ENCODE measurements at regions not wholly inside any gene's neighbourhood (a gene's known extent, or its start where the extent isn't known, plus 50 kb on each side); places are given as distances from the start of the nearest gene placed in this dataset.

GRCh38 chrX:69080855-69081465 lies 84.3 kb downstream of the PJA1 start:
- Mint-ChIP-seq H3K4me3 (no peak overlapping the region), H3K36me3 (no peaks in the 10 kb centered on the region), H3K27me3 (peaks cover 0 to 5% of the 10 kb centered on the region in 2 donors), H3K9me3 (no peaks in the 10 kb centered on the region), H3K4me1 (no peaks in the 10 kb centered on the region), H3K27ac (no peak overlapping the region)
- Histone ChIP-seq H3K27me3 (ENCODE audit: insufficient read depth, low read length, poor library complexity, severe bottlenecking) (no peaks in the 10 kb centered on the region), H3K4me1 (ENCODE audit: insufficient read depth, low read length) (no peaks in the 10 kb centered on the region), H3K36me3 (ENCODE audit: insufficient read depth, low read length) (no peaks in the 10 kb centered on the region), H3K4me3 (ENCODE audit: low read length) (no peak overlapping the region), H3K9me3 (ENCODE audit: low read length) (no peaks in the 10 kb centered on the region), H3K27ac (ENCODE audit: low read depth, low read length) (no peak overlapping the region)
- DNase-seq: no peak
- ChIA-PET POLR2A (no interaction called here), CTCF (no interaction called here)

GRCh38 chrX:69079268-69079667 lies 86.0 kb downstream of the PJA1 start:
- Mint-ChIP-seq H3K27me3 (peaks cover 0 to 5% of the 10 kb centered on the region in 2 donors), H3K4me3 (no peak overlapping the region), H3K9me3 (no peaks in the 10 kb centered on the region), H3K36me3 (no peaks in the 10 kb centered on the region), H3K27ac (no peak overlapping the region), H3K4me1 (no peaks in the 10 kb centered on the region)
- H3K9me3 ChIP-seq (ENCODE audit: low read length): no peaks in the 10 kb centered on the region
- DNase-seq: no peak
- H3K36me3 ChIP-seq (ENCODE audit: insufficient read depth, low read length): no peaks in the 10 kb centered on the region
- no peaks in the 10 kb centered on the region for H3K27me3 ChIP-seq (ENCODE audit: insufficient read depth, low read length, poor library complexity, severe bottlenecking)
- H3K27ac ChIP-seq (ENCODE audit: low read depth, low read length): no peak overlapping the region
- no peaks in the 10 kb centered on the region for H3K4me1 ChIP-seq (ENCODE audit: insufficient read depth, low read length)
- CTCF ChIA-PET: interaction anchor here (1.4 kb wide), 1 partner anchor 10 kb away, joined by 3 read pairs; no protein-coding TSS in a partner anchor
- H3K4me3 ChIP-seq (ENCODE audit: low read length): no peak overlapping the region
- POLR2A ChIA-PET: no interaction called here

GRCh38 chrX:69077895-69078455 lies 87.3 kb downstream of the PJA1 start:
- Histone ChIP-seq H3K27ac (ENCODE audit: low read depth, low read length) (no peak overlapping the region), H3K4me3 (ENCODE audit: low read length) (no peak overlapping the region), H3K4me1 (ENCODE audit: insufficient read depth, low read length) (no peaks in the 10 kb centered on the region), H3K9me3 (ENCODE audit: low read length) (no peaks in the 10 kb centered on the region), H3K36me3 (ENCODE audit: insufficient read depth, low read length) (no peaks in the 10 kb centered on the region), H3K27me3 (ENCODE audit: insufficient read depth, low read length, poor library complexity, severe bottlenecking) (no peaks in the 10 kb centered on the region)
- Mint-ChIP-seq H3K36me3 (no peaks in the 10 kb centered on the region), H3K4me1 (no peaks in the 10 kb centered on the region), H3K27ac (no peak overlapping the region), H3K9me3 (no peaks in the 10 kb centered on the region), H3K27me3 (peaks cover 0 to 5% of the 10 kb centered on the region in 2 donors), H3K4me3 (no peak overlapping the region)
- CTCF ChIA-PET: interaction anchor here (1.4 kb wide), 1 partner anchor 11 kb away, joined by 3 read pairs; no protein-coding TSS in a partner anchor
- POLR2A ChIA-PET: no interaction called here
- DNase-seq: no peak

GRCh38 chrX:69076088-69076487 lies 89.2 kb downstream of the PJA1 start:
- DNase-seq: no peak
- Histone ChIP-seq H3K4me1 (ENCODE audit: insufficient read depth, low read length) (no peaks in the 10 kb centered on the region), H3K4me3 (ENCODE audit: low read length) (no peak overlapping the region), H3K36me3 (ENCODE audit: insufficient read depth, low read length) (no peaks in the 10 kb centered on the region), H3K27ac (ENCODE audit: low read depth, low read length) (no peak overlapping the region), H3K9me3 (ENCODE audit: low read length) (no peaks in the 10 kb centered on the region), H3K27me3 (ENCODE audit: insufficient read depth, low read length, poor library complexity, severe bottlenecking) (no peaks in the 10 kb centered on the region)
- Mint-ChIP-seq H3K4me1 (no peaks in the 10 kb centered on the region), H3K27ac (no peak overlapping the region), H3K27me3 (peaks cover 0 to 8% of the 10 kb centered on the region in 2 donors), H3K36me3 (no peaks in the 10 kb centered on the region), H3K9me3 (no peaks in the 10 kb centered on the region), H3K4me3 (no peak overlapping the region)
- POLR2A ChIA-PET: no interaction called here
- CTCF ChIA-PET: interaction anchor here (1.2 kb wide), 1 partner anchor 15 kb away, joined by 3 read pairs; no protein-coding TSS in a partner anchor

- POLR2A ChIA-PET: no interaction called here
- CTCF ChIA-PET: no interaction called here
Observed at GRCh38 chrX:69074726-69075125, 90.5 kb downstream of the PJA1 start.

GRCh38 chrX:69073721-69074120 lies 91.5 kb downstream of the PJA1 start:
- ChIA-PET CTCF (no interaction called here), POLR2A (no interaction called here)
- no peak for DNase-seq
- no peaks in the 10 kb centered on the region for H3K36me3 ChIP-seq (ENCODE audit: insufficient read depth, low read length)
- H3K4me3 ChIP-seq (ENCODE audit: low read length): no peak overlapping the region
- H3K27ac Mint-ChIP-seq: no peak overlapping the region
- H3K4me3 Mint-ChIP-seq: no peak overlapping the region
- no peaks in the 10 kb centered on the region for H3K4me1 Mint-ChIP-seq
- no peaks in the 10 kb centered on the region for H3K27me3 ChIP-seq (ENCODE audit: insufficient read depth, low read length, poor library complexity, severe bottlenecking)
- H3K27me3 Mint-ChIP-seq: peaks cover 0 to 5% of the 10 kb centered on the region in 2 donors
- H3K27ac ChIP-seq (ENCODE audit: low read depth, low read length): no peak overlapping the region
- no peaks in the 10 kb centered on the region for H3K4me1 ChIP-seq (ENCODE audit: insufficient read depth, low read length)
- H3K36me3 Mint-ChIP-seq: no peaks in the 10 kb centered on the region
- no peaks in the 10 kb centered on the region for H3K9me3 Mint-ChIP-seq
- no peaks in the 10 kb centered on the region for H3K9me3 ChIP-seq (ENCODE audit: low read length)

More at GRCh38 chrX:69074726-69075125, 90.5 kb downstream of the PJA1 start:
- no peak for DNase-seq
- Histone ChIP-seq H3K27ac (ENCODE audit: low read depth, low read length) (no peak overlapping the region), H3K36me3 (ENCODE audit: insufficient read depth, low read length) (no peaks in the 10 kb centered on the region), H3K27me3 (ENCODE audit: insufficient read depth, low read length, poor library complexity, severe bottlenecking) (no peaks in the 10 kb centered on the region), H3K4me3 (ENCODE audit: low read length) (no peak overlapping the region), H3K4me1 (ENCODE audit: insufficient read depth, low read length) (no peaks in the 10 kb centered on the region), H3K9me3 (ENCODE audit: low read length) (no peaks in the 10 kb centered on the region)
- Mint-ChIP-seq H3K27ac (no peak overlapping the region), H3K27me3 (peaks cover 0 to 7% of the 10 kb centered on the region in 2 donors), H3K9me3 (no peaks in the 10 kb centered on the region), H3K4me1 (no peaks in the 10 kb centered on the region), H3K4me3 (no peak overlapping the region), H3K36me3 (no peaks in the 10 kb centered on the region)

- no peaks in the 10 kb centered on the region for H3K4me1 ChIP-seq (ENCODE audit: insufficient read depth, low read length)
- no peak for DNase-seq
- Mint-ChIP-seq H3K4me1 (no peaks in the 10 kb centered on the region), H3K4me3 (no peak overlapping the region), H3K9me3 (no peaks in the 10 kb centered on the region), H3K36me3 (no peaks in the 10 kb centered on the region), H3K27ac (no peak overlapping the region), H3K27me3 (peaks cover 0 to 7% of the 10 kb centered on the region in 2 donors)
- no peak overlapping the region for H3K4me3 ChIP-seq (ENCODE audit: low read length)
- no peaks in the 10 kb centered on the region for H3K36me3 ChIP-seq (ENCODE audit: insufficient read depth, low read length)
- H3K27me3 ChIP-seq (ENCODE audit: insufficient read depth, low read length, poor library complexity, severe bottlenecking): no peaks in the 10 kb centered on the region
- ChIA-PET CTCF (no interaction called here), POLR2A (no interaction called here)
- H3K9me3 ChIP-seq (ENCODE audit: low read length): no peaks in the 10 kb centered on the region
- no peak overlapping the region for H3K27ac ChIP-seq (ENCODE audit: low read depth, low read length)
Observed at GRCh38 chrX:69073241-69073640, 92.0 kb downstream of the PJA1 start.

- no peaks in the 10 kb centered on the region for H3K36me3 ChIP-seq (ENCODE audit: insufficient read depth, low read length)
- Mint-ChIP-seq H3K27ac (peak overlapping the region in 1 of 8 donors; percentile 4), H3K36me3 (no peaks in the 10 kb centered on the region), H3K4me1 (no peaks in the 10 kb centered on the region), H3K9me3 (no peaks in the 10 kb centered on the region), H3K27me3 (peaks cover 0 to 8% of the 10 kb centered on the region in 2 donors), H3K4me3 (no peak overlapping the region)
- no peak overlapping the region for H3K27ac ChIP-seq (ENCODE audit: low read depth, low read length)
- POLR2A ChIA-PET: no interaction called here
- H3K4me1 ChIP-seq (ENCODE audit: insufficient read depth, low read length): no peaks in the 10 kb centered on the region
- H3K4me3 ChIP-seq (ENCODE audit: low read length): no peak overlapping the region
- no peaks in the 10 kb centered on the region for H3K27me3 ChIP-seq (ENCODE audit: insufficient read depth, low read length, poor library complexity, severe bottlenecking)
- no peaks in the 10 kb centered on the region for H3K9me3 ChIP-seq (ENCODE audit: low read length)
- CTCF ChIA-PET: no interaction called here
- no peak for DNase-seq
Observed at GRCh38 chrX:69072486-69073006, 92.7 kb downstream of the PJA1 start.

Data from CD8-positive, alpha-beta memory T cell (primary cell).